ENCODE measurements at regions not wholly inside any gene's neighbourhood (a gene's known extent, or its start where the extent isn't known, plus 50 kb on each side); places are given as distances from the start of the nearest gene placed in this dataset.
"Not testable (repeated sequence)": the region's sequence is repeated elsewhere in the genome, so short reads cannot be mapped to it uniquely, and the experiment has no call there.

GRCh38 chr20:39960522-39961428, 728.3 kb downstream of the MAFB start:
- peak in 1 of 3 experiments; percentile 14 for DNase-seq

GRCh38 chr20:39957911-39958310, 731.1 kb downstream of the MAFB start:
- not testable (repeated sequence) for DNase-seq

- no peak for DNase-seq
Observed at GRCh38 chr20:39954621-39955020, 734.4 kb downstream of the MAFB start.

- DNase-seq, result no peak
Observed at GRCh38 chr20:39946931-39947330, 742.1 kb downstream of the MAFB start.

GRCh38 chr20:39946053-39946810, 742.8 kb downstream of the MAFB start:
- DNase-seq, result no peak

- no peak for DNase-seq
Observed at GRCh38 chr20:39944861-39945260, 744.2 kb downstream of the MAFB start.

GRCh38 chr20:39943336-39943735, 745.7 kb downstream of the MAFB start:
- DNase-seq, result no peak

- DNase-seq, result no peak
Observed at GRCh38 chr20:39941245-39941644, 747.8 kb downstream of the MAFB start.

GRCh38 chr20:39939241-39939865, 749.7 kb downstream of the MAFB start:
- DNase-seq, result no peak

- DNase-seq, result no peak
Observed at GRCh38 chr20:39936401-39936800, 752.6 kb downstream of the MAFB start.

- DNase-seq, result no peak
Observed at GRCh38 chr20:39935901-39936300, 753.1 kb downstream of the MAFB start.

- DNase-seq, result no peak
Observed at GRCh38 chr20:39916236-39916765, 772.7 kb downstream of the MAFB start.

GRCh38 chr20:39913274-39913673, 775.8 kb downstream of the MAFB start:
- no peak for DNase-seq

- DNase-seq, result no peak
Observed at GRCh38 chr20:39911497-39911896, 777.5 kb downstream of the MAFB start.

- no peak for DNase-seq
Observed at GRCh38 chr20:39910536-39910935, 778.5 kb downstream of the MAFB start.

- no peak for DNase-seq
Observed at GRCh38 chr20:39909447-39909846, 779.6 kb downstream of the MAFB start.

GRCh38 chr20:39904476-39905112, 784.4 kb downstream of the MAFB start:
- no peak for DNase-seq

- no peak for DNase-seq
Observed at GRCh38 chr20:39903806-39904465, 785.1 kb downstream of the MAFB start.

GRCh38 chr20:39899881-39900280, 789.2 kb downstream of the MAFB start:
- DNase-seq, result no peak

- DNase-seq, result no peak
Observed at GRCh38 chr20:39898467-39898852, 790.6 kb downstream of the MAFB start.

GRCh38 chr20:39897781-39898466, 791.1 kb downstream of the MAFB start:
- no peak for DNase-seq

- no peak for DNase-seq
Observed at GRCh38 chr20:39897058-39897457, 792.0 kb downstream of the MAFB start.
